SKM-1 treated with dmso at 0.1 percent for 144 hours (cell line): ENCODE measurements at regions not wholly inside any gene's neighbourhood (a gene's known extent, or its start where the extent isn't known, plus 50 kb on each side); places are given as distances from the start of the nearest gene placed in this dataset.
"Not testable (repeated sequence)": the region's sequence is repeated elsewhere in the genome, so short reads cannot be mapped to it uniquely, and the experiment has no call there.

Experiments used
- DNase-seq: peaks from one replicate; lab custom pipeline; 2025; ENCODE audit not compliant: unreplicated experiment; lab: John Stamatoyannopoulos, UW

- no peak for DNase-seq
These were observed 421.0 kb downstream of the RND3 start for GRCh38 chr2:150066490-150066889.

- no peak for DNase-seq
These were observed 423.4 kb downstream of the RND3 start for GRCh38 chr2:150063931-150064548.

GRCh38 chr2:150063432-150063889 lies 424.0 kb downstream of the RND3 start:
- DNase-seq: no peak

- DNase-seq: no peak
These were observed 425.1 kb downstream of the RND3 start for GRCh38 chr2:150062416-150062815.

DNA sequence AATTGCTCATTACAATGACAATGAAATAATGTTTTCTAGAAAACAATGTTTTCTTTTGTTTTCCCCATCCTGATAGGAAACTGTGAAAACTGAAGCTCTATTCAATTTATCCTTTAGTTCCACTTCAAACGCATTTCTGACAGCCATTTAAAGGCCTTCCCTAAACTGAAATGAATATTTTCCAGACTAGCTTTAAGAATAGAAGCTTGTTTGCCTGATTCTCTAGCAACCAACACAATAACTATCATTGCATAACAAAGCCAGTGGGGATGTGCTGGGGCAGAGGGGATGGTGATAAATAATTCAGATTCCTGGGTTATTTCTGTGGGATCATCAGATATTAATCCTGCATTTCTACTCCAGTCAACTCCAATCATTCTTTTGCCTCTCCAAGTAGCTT lies 427.1 kb downstream of the RND3 start:
- no peak for DNase-seq

GRCh38 chr2:150059676-150060075 lies 427.8 kb downstream of the RND3 start:
- DNase-seq: not testable (repeated sequence)

GRCh38 chr2:150052457-150052856 lies 435.0 kb downstream of the RND3 start:
- no peak for DNase-seq

DNA sequence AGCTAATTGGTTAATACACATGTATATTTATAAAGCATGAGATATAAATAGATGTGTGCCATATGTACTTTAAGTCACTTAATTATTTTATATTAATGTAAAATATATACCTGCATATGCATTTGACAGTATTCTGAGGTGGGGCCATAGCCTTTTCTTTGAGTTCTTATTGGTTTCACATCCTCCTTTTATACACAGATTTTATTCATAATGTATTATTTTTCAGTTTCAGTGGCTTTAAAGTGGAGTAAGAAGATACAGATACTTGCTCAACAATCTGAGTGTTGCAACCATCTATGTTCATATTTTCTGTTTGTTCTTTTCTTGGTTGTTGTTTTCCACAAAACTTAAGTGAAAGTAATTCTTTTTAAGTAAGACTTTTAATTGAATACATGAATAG lies 436.5 kb downstream of the RND3 start:
- no peak for DNase-seq

DNA sequence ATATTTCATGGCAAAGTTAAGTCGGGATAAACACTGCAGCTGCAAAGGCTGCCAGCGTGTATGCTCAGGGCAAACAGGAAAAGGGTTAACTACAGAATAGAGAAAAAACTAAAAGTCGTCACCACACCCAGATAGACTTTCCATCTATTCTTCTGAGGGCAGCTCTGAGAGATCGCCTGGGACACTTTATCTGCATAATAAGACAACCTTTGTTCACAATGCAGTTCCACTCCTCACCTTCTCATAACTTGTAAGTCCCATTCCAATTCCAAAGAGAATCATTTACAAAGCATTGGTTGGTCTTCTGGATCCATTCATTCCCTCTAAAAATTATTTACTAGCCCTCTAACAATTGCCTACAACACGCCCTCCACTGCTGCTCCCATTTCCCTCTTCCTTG lies 437.4 kb downstream of the RND3 start:
- DNase-seq: no peak

DNA sequence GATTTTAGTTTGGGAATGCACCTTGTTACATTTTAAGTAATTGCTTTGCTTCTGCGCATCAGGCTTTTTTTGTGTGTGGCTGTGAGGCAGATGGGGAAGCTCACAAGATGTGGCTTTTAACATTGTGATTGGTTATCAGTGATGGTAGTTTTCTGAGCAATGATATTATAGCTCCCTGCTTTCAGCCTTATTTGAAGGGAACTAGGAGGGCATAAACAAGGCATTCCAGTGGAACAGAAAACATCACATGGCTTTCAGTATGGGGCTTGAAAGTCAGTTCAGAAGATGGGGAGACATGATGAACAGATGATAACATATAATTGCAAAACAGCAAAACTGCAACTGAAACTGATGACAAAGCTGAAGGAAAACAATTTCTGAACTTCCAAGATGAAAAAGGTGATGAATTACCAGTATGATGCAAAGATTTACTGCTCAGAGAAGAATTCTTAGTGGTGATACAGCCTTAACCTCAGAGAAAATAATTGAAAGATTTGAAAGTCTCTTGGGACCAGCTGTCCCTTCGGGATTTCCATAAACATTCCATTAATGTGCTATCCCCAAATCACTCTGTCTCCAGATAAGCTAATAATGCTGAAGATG lies 439.7 kb downstream of the RND3 start:
- no peak for DNase-seq

DNA sequence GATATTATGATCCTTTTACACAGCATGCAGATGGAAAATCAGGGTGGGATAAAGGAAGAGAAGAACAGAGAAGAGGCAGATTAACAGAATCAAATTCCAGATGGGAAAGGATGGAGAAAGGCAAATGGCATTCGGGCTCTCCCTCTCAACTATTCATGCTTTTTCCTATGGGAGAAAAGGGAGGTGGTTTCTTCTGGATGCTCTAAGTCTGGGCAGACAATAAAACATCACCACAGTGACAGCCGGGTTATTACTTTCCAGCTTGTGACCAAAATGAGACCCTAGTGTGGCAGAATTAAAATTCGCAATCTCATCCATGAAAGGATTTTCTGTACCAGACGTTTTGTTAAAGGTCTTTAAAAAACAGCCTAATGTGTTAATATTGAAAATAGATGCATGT lies 440.7 kb downstream of the RND3 start:
- DNase-seq: no peak

- DNase-seq: no peak
These were observed 441.3 kb downstream of the RND3 start for GRCh38 chr2:150046211-150046610.

GRCh38 chr2:150045601-150046000 lies 441.9 kb downstream of the RND3 start:
- no peak for DNase-seq

GRCh38 chr2:150043172-150043500 lies 444.3 kb downstream of the RND3 start:
- DNase-seq: no peak

DNA sequence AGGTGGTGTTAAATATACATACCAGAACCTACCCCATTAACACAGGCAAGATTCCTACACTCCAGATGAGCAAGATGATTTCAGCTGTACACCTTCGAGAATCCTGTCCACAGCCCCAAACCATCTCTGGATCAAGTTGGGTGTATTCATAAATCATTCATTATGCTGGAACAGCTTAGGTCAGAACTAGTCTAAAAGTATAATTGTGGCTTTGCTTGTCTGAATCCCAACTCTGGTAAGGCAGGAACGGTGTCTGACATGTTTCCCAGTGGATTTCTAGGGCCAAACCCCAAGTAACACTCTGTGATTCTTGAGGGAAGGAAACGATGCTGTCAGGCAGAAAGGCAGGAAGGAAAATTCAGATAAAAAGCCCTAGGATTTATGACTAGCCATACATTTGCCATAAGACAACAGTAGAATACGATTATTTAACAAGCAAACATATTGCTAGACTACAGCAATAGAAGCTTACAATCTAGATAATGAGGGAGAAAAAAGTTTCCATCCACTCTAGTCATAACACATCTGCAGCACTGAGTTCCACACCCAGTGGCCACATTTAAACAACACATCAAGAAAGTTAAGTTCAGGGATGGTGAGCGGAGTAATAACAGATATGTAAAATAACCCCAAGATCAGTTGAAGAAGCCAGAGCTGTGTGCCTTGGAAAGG lies 444.8 kb downstream of the RND3 start:
- no peak for DNase-seq

GRCh38 chr2:150041722-150042425 lies 445.6 kb downstream of the RND3 start:
- no peak for DNase-seq

DNA sequence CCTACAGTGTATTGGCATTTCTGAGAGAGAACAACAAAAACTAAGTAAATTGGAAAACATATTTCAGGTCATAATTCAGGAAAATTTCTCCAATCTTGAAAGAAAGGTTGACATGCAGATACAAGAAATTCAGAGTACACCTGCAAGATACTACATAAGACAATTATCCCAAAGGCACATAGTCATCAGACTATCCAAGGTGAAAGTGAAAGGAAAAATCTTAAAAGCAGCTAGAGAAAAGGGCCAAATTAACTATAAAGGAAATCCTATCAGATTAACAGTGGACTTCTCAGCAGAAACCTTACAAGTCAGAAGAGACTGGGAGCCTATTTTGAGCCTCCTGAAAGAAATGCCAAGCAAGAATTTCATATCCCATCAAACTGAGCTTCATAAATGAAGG lies 449.0 kb upstream of the MMADHC start:
- DNase-seq: no peak

DNA sequence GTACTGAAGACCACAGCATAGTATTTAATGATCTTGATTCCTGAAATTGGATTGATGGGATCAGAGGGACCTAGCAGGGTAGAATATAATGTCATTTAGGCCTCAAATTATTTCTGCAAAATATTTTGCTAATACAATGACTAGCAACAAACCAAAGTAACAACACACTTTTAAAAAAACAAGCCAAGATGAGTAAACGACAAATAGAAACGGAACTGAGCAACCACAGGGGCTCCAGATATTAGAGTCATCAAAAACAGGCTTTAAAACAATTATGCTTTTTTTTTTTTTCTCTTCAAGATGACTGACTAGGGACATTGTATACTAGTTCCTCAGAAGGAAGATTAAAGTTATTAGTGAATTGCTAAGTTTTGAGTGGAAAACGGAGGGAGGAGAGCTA lies 447.1 kb upstream of the MMADHC start:
- DNase-seq: no peak

DNA sequence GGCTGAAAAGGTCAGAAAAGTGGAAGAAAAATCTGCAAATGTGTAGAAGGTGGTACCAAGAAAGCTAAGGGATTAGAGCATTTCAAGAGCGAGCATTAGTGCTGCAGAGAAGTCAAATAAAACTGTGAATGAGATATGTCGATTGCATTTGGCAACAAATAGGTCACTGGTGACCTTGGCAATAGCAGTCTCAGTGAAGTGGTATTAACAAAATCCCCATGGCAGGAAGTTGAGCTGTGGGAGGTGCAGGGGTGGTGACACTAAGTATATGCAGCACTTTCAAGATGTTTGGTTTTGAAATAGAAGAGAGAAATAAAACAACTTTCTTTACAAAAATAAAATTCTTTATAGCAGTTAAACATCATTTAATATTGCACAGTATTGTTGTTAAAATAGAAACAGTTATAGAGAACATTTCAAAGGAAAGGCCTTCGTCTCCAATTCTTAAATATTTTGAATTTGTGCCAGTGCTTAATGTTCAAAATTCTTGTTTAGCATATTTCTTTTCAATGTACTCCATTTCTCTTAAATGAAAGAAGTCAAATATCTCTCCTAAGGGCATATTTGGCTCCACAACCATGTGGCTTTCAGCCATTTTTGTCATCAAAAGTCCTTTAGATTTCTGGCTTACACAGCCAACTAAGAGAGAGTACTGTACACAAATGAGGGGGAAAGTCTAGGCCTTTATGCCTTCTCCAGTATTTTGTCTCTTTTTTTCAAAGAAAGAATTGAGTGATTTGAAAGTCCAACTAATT lies 443.0 kb upstream of the MMADHC start:
- no peak for DNase-seq

DNA sequence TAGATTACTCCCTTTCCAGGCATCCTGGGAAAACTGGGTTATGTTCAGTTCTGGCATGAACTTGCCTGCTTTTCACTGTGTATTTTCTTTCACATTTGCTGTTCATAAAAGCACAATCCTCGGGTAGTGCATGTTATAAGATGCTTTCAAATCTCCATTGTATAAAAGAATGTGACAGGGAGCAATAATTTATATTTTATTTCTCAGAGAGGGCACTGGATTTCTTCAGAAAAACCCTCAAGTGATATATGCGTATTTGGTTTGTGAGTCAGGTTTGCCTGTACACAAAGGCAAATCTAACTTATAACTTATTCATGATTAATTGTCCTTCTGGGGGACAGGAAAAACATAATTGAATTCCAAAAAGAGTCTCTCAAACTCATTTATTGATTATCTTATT lies 440.7 kb upstream of the MMADHC start:
- no peak for DNase-seq

GRCh38 chr2:150027164-150027563 lies 439.6 kb upstream of the MMADHC start:
- DNase-seq: no peak
